ENCODE measurements at regions not wholly inside any gene's neighbourhood (a gene's known extent, or its start where the extent isn't known, plus 50 kb on each side); places are given as distances from the start of the nearest gene placed in this dataset.

DNA sequence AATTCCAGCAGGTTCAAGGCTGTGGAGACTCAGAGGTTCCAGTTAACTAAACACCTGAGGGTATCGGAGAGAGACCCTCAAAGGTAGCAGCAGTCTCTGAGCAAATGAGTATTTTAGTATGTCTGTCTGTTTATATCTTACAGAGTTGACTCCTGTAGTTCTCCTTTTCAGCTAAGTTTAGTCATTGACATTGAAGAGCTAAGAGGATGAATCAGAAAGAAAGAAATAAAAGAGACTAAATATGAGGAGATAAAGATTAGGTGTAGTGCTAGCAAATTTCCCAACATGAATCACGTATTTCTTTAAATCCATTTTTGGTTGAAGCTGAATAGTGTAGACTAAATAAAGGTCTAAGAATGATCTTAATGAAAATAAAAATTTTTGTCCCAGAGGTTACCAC lies 474.0 kb upstream of the RGMB start:
- peak; percentile 71 for DNase-seq
- Histone ChIP-seq H3K4me1 (ENCODE audit: control insufficient read depth, insufficient read depth, low read length) (peaks cover 9% of the 10 kb centered on the region; the same call in 1 of the 2 replicates), H3K18ac (ENCODE audit: low read depth, low read length) (peak overlapping the region; percentile 53; the same call in 1 of the 2 replicates), H4K20me1 (ENCODE audit: insufficient read depth, low read length) (no peaks in the 10 kb centered on the region), H3K36me3 (ENCODE audit: control insufficient read depth, insufficient read depth, low read length) (no peaks in the 10 kb centered on the region), H2AK5ac (ENCODE audit: low read depth, low read length) (no peak overlapping the region), H3K4ac (ENCODE audit: low read depth, low read length) (peak overlapping the region; percentile 80), H4K8ac (ENCODE audit: low read depth in 2 of 2, low read length in 2 of 2) (peak overlapping the region; percentile 47 to 78), H3K56ac (ENCODE audit: extremely low read depth, insufficient read depth, low read length) (peak overlapping the region; percentile 52; the same call in 1 of the 2 replicates), H3K4me2 (ENCODE audit: low read depth, low read length) (peak overlapping the region; percentile 39; the same call in 1 of the 2 replicates), H3K9ac (ENCODE audit: low read depth, low read length) (no peak overlapping the region), H3K27ac (ENCODE audit: insufficient read depth, low read length) (peak overlapping the region; percentile 20; the same call in 1 of the 2 replicates), H3K79me1 (ENCODE audit: low read depth in 1 of 2, low read length in 2 of 2) (no peaks in the 10 kb centered on the region), H2AFZ (replicated peaks; ENCODE audit: low read length, poor library complexity) (peak overlapping the region; percentile 71), H3K4me3 (ENCODE audit: insufficient read depth, low read depth, low read length) (no peak overlapping the region), H3K14ac (replicated peaks; ENCODE audit: low read depth, low read length) (peak overlapping the region; percentile 85), H3K9me1 (ENCODE audit: insufficient read depth, low read length) (no peaks in the 10 kb centered on the region), H3K9me3 (ENCODE audit: control insufficient read depth, insufficient read depth, low read length) (no peaks in the 10 kb centered on the region), H2BK5ac (ENCODE audit: low read depth, low read length, poor library complexity, severe bottlenecking) (peak overlapping the region; percentile 93), H2BK20ac (ENCODE audit: low read depth, low read length) (peak overlapping the region; percentile 92; the same call in 1 of the 2 replicates), H4K91ac (ENCODE audit: insufficient read depth, low read depth, low read length) (0 out of 2 replicates have a peak overlapping the region, but pooled peaks have one; percentile 45), H2AK9ac (replicated peaks; ENCODE audit: low read depth, low read length, poor library complexity) (no peak overlapping the region), H3K27me3 (ENCODE audit: control insufficient read depth, insufficient read depth, low read length) (no peaks in the 10 kb centered on the region), H4K5ac (ENCODE audit: low read depth, low read length) (peak overlapping the region; percentile 65; the same call in 1 of the 2 replicates), H2BK120ac (ENCODE audit: low read depth, low read length) (peak overlapping the region; percentile 90), H2BK15ac (ENCODE audit: low read depth, low read length) (peak overlapping the region; percentile 92; the same call in 2 of the 3 replicates), H3K23ac (ENCODE audit: low read depth, low read length) (peak overlapping the region; percentile 76)
- ChIA-PET POLR2A (ENCODE audit: unreplicated experiment) (no interaction called here), CTCF (interaction anchor here (0.6 to 0.7 kb wide), 2 partner anchors 128 to 469 kb away, joined by 3 to 4 read pairs; no protein-coding TSS in a partner anchor)
- dilution Hi-C loops (cut with HindIII; ENCODE audit: low sequenced_read_pairs, unreplicated experiment) (no loop called here), in situ Hi-C loops (cut with MboI; ENCODE audit: low sequenced_read_pairs) (no loop called here), intact Hi-C loops (cut with micrococcal nuclease) (no loop called here)
- no TSS peak for BruUV-seq (replicated peaks)
- WGBS, 2 experiments (ENCODE audit: extremely low coverage in 2 of 2, insufficient read length in 1 of 2): no CpG with 5 or more reads among the region's 2 CpGs
- peak; percentile 55; the same call in 1 of the 2 replicates for TF ChIP-seq FOS (IDR thresholded peaks at IDR 0.05; ENCODE audit: low read depth, low read length)
- TF ChIP-seq SMC3 (IDR thresholded peaks at IDR 0.05; ENCODE audit: low read depth, low read length): no peak
- TF ChIP-seq BHLHE40 (IDR thresholded peaks at IDR 0.05; ENCODE audit: low read depth, low read length): no peak
- TF ChIP-seq CEBPB (IDR thresholded peaks at IDR 0.05; ENCODE audit: low read depth, low read length): peak; percentile 17; the same call in 1 of the 2 replicates
- ATAC-seq (ENCODE audit: low read depth): peak; percentile 54
